GM23338 (cell line): ENCODE measurements at regions not wholly inside any gene's neighbourhood (a gene's known extent, or its start where the extent isn't known, plus 50 kb on each side); places are given as distances from the start of the nearest gene placed in this dataset.

Source experiments
- EZH2 ChIP-seq: fragments of 200-600 bp; sonication (generic); IDR thresholded peaks from one replicate; pipeline ENCODE4 v1.8.0; 2017; ENCODE audit warnings: antibody characterized with exemption, mild to moderate bottlenecking, low read depth; ENCODE audit not compliant: unreplicated experiment
- EZH2phosphoT487 ChIP-seq: fragments of 200-600 bp; sonication (generic); IDR thresholded peaks from one replicate; pipeline ENCODE4 v1.8.1; 2018; ENCODE audit warnings: antibody characterized with exemption; ENCODE audit not compliant: unreplicated experiment
- NANOG ChIP-seq: IDR thresholded peaks from 2 replicates; pipeline ENCODE4 v1.6.1; 2016; ENCODE audit warnings: antibody characterized with exemption, borderline replicate concordance
- POLR2AphosphoS5 ChIP-seq: IDR thresholded peaks from 2 replicates; pipeline ENCODE4 v1.6.1; 2016; ENCODE audit warnings: antibody characterized with exemption, low read depth
- REST ChIP-seq: IDR thresholded peaks from one replicate; pipeline ENCODE4 v1.6.1; 2018; ENCODE audit warnings: antibody characterized with exemption; ENCODE audit not compliant: unreplicated experiment
- TF ChIP-seq, protein P1 (sequence below), 2 experiments: fragments of 200-600 bp in 1 of 2; sonication (generic) in 1 of 2; conservative IDR thresholded peaks; 2 replicates each; pipeline versions ENCODE4 v1.5.1 to v1.6.1; 2016 to 2017; ENCODE audit warnings: antibody characterized with exemption in 2 of 2, low read depth in 2 of 2, mild to moderate bottlenecking in 2 of 2, moderate library complexity in 1 of 2

DNA sequence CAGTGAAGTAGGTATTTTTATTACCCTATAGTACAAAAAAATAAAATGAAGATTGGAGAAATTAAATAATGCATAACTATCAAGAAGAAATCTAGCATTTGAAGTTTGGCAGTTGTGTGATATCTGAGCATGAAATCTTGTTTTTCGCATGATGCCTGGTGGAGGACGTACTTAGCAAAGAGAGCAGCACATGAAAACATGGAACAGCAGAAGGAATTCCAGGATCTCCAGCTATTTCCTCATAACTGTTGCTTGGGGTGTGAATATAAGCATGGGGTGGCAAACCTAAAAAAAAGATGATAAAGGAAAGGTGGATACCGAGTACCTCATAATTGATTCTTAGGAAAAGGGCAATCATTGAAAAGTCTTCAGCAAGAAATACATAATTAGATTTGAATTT, 174.3 kb upstream of the FAM3C start:
- TF ChIP-seq, protein P1, sequence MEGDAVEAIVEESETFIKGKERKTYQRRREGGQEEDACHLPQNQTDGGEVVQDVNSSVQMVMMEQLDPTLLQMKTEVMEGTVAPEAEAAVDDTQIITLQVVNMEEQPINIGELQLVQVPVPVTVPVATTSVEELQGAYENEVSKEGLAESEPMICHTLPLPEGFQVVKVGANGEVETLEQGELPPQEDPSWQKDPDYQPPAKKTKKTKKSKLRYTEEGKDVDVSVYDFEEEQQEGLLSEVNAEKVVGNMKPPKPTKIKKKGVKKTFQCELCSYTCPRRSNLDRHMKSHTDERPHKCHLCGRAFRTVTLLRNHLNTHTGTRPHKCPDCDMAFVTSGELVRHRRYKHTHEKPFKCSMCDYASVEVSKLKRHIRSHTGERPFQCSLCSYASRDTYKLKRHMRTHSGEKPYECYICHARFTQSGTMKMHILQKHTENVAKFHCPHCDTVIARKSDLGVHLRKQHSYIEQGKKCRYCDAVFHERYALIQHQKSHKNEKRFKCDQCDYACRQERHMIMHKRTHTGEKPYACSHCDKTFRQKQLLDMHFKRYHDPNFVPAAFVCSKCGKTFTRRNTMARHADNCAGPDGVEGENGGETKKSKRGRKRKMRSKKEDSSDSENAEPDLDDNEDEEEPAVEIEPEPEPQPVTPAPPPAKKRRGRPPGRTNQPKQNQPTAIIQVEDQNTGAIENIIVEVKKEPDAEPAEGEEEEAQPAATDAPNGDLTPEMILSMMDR (conservative IDR thresholded peaks at IDR 0.05; ENCODE audit: low read depth in 2 of 2), result no peak
- TF ChIP-seq POLR2AphosphoS5, result no peak
- no peak for TF ChIP-seq EZH2
- no peak for TF ChIP-seq REST
- no peak for TF ChIP-seq NANOG
- TF ChIP-seq EZH2phosphoT487, result no peak
